GM18511 (cell line): ENCODE measurements at regions not wholly inside any gene's neighbourhood (a gene's known extent, or its start where the extent isn't known, plus 50 kb on each side); places are given as distances from the start of the nearest gene placed in this dataset.
"Not testable (repeated sequence)": the region's sequence is repeated elsewhere in the genome, so short reads cannot be mapped to it uniquely, and the experiment has no call there.

Experiments
- ATAC-seq: cut with Tn5 transposase; IDR thresholded peaks from one replicate; pipeline ENCODE4 v1.9.1; 2021; ENCODE audit warnings: mild to moderate bottlenecking, moderate library complexity; ENCODE audit not compliant: unreplicated experiment

GRCh38 chr7:32658034-32658433 is 162.7 kb downstream of the AVL9 start:
- peak; percentile 51 for ATAC-seq

- ATAC-seq: not testable (repeated sequence)
Measured at GRCh38 chr7:32654549-32654948, 159.3 kb downstream of the AVL9 start.

- ATAC-seq: not testable (repeated sequence)
Measured at GRCh38 chr7:32650356-32650755, 155.1 kb downstream of the AVL9 start.

GRCh38 chr7:32648408-32649156 is 153.3 kb downstream of the AVL9 start:
- ATAC-seq: no peak

- ATAC-seq: not testable (repeated sequence)
Measured at GRCh38 chr7:32645255-32645654, 150.0 kb downstream of the AVL9 start.

GRCh38 chr7:32643194-32643593 is 147.9 kb downstream of the AVL9 start:
- no peak for ATAC-seq

- ATAC-seq: peak; percentile 45
Measured at GRCh38 chr7:32639122-32639521, 143.8 kb downstream of the AVL9 start.

GRCh38 chr7:32638479-32639121 is 143.3 kb downstream of the AVL9 start:
- peak; percentile 97 for ATAC-seq
